Stimulated activated CD8-positive, alpha-beta memory T cell treated with anti-CD3 and anti-CD28 coated beads, Interleukin-7, amount 100 ng/mL, for 48 hours (primary cell): ENCODE measurements at regions not wholly inside any gene's neighbourhood (a gene's known extent, or its start where the extent isn't known, plus 50 kb on each side); places are given as distances from the start of the nearest gene placed in this dataset.
"Not testable (repeated sequence)": the region's sequence is repeated elsewhere in the genome, so short reads cannot be mapped to it uniquely, and the experiment has no call there.

Source experiments
- DNase-seq, 2 donors: peaks; one replicate each; pipeline ENCODE4 v3.0.0-alpha.2; 2020; ENCODE audit warnings: low read depth in 1 of 2; ENCODE audit errors: extremely low read depth in 1 of 2

- no peak for DNase-seq
These were observed 185.7 kb upstream of the CRIM1 start for GRCh38 chr2:36169843-36170242.

- no peak for DNase-seq
These were observed 187.5 kb upstream of the CRIM1 start for GRCh38 chr2:36168115-36168514.

- no peak for DNase-seq
These were observed 190.4 kb upstream of the CRIM1 start for GRCh38 chr2:36165132-36165531.

GRCh38 chr2:36163520-36164254, 191.9 kb upstream of the CRIM1 start:
- no peak for DNase-seq

GRCh38 chr2:36157093-36157492, 198.5 kb upstream of the CRIM1 start:
- not testable (repeated sequence) for DNase-seq

GRCh38 chr2:36147670-36148390, 207.7 kb upstream of the CRIM1 start:
- DNase-seq: no peak

GRCh38 chr2:36146765-36147164, 208.8 kb upstream of the CRIM1 start:
- DNase-seq: no peak

GRCh38 chr2:36140391-36140790, 215.2 kb upstream of the CRIM1 start:
- DNase-seq: no peak

- DNase-seq: no peak
These were observed 218.0 kb upstream of the CRIM1 start for GRCh38 chr2:36137612-36138011.

- DNase-seq: no peak
These were observed 221.3 kb upstream of the CRIM1 start for GRCh38 chr2:36134281-36134680.

- DNase-seq: no peak
These were observed 227.2 kb upstream of the CRIM1 start for GRCh38 chr2:36128359-36128758.

GRCh38 chr2:36125702-36126101, 229.9 kb upstream of the CRIM1 start:
- DNase-seq: no peak

- DNase-seq: no peak
These were observed 231.6 kb upstream of the CRIM1 start for GRCh38 chr2:36123995-36124394.

- DNase-seq: no peak
These were observed 258.6 kb upstream of the CRIM1 start for GRCh38 chr2:36097022-36097421.

- not testable (repeated sequence) for DNase-seq
These were observed 263.5 kb upstream of the CRIM1 start for GRCh38 chr2:36091844-36092741.

GRCh38 chr2:36088716-36089328, 266.8 kb upstream of the CRIM1 start:
- no peak for DNase-seq

- no peak for DNase-seq
These were observed 268.2 kb upstream of the CRIM1 start for GRCh38 chr2:36087344-36087743.

- no peak for DNase-seq
These were observed 275.8 kb upstream of the CRIM1 start for GRCh38 chr2:36079793-36080192.

GRCh38 chr2:36074008-36074407, 281.6 kb upstream of the CRIM1 start:
- no peak for DNase-seq

- DNase-seq: no peak
These were observed 283.9 kb upstream of the CRIM1 start for GRCh38 chr2:36071698-36072097.

GRCh38 chr2:36069074-36069473, 286.5 kb upstream of the CRIM1 start:
- DNase-seq: no peak
